K562 (cell line): ENCODE measurements at regions not wholly inside any gene's neighbourhood (a gene's known extent, or its start where the extent isn't known, plus 50 kb on each side); places are given as distances from the start of the nearest gene placed in this dataset.

ENCODE experiments used
- ATAC-seq: fragments of 200-7000 bp; cut with Tn5 transposase; 3 replicates; pipeline ENCODE4 v1.9.1; 2020; ENCODE audit warnings: moderate library complexity
- BruUV-seq: library from RNA; stranded (reverse); fragments of 400-500 nt; replicated peaks from 2 replicates; lab custom pipeline; 2021; lab: Mats Ljungman, UMichigan
- CTCF ChIA-PET: fragments of 300-600 bp; formaldehyde crosslinking; extraction: SDS; loops from one replicate; lab custom pipeline; 2021; ENCODE audit warnings: low intra/inter-chr PET ratio; lab: Yijun Ruan, JAX
- POLR2A ChIA-PET: fragments of 300-600, 350-650 bp; sonication (Branson Sonifier 250); formaldehyde crosslinking; extraction: SDS; loops from one replicate; lab custom pipeline; 2021; ENCODE audit warnings: antibody characterized with exemption, inconsistent platforms; lab: Yijun Ruan, JAX
- DNase-seq, 4 experiments: peaks; one replicate each; pipeline versions ENCODE4 v3.0.0 to v3.0.0-alpha.2; 2011 to 2018; ENCODE audit warnings: low spot score in 3 of 4, mixed read lengths in 3 of 4; ENCODE audit errors: extremely low read depth in 1 of 4
- FAIRE-seq: peaks from 2 replicates; lab custom pipeline; 2011; peaks lifted over from hg19 to GRCh38; lab: Jason Lieb, UNC
- H2AFZ ChIP-seq: 2 replicates; pipeline ENCODE4 v1.6.0; 2011; ENCODE audit warnings: low read depth, low read length, control low read depth, inconsistent platforms
- H3K27ac ChIP-seq: fragments of 200-600 bp; 3 replicates; pipeline ENCODE4 v1.8.0; 2011; ENCODE audit warnings: low read depth, mild to moderate bottlenecking, control low read depth, inconsistent platforms, low read length, moderate library complexity, mixed read lengths; ENCODE audit errors: extremely low read depth
- H3K27me3 ChIP-seq, 2 experiments: fragments of 300-600 bp in 1 of 2; 2 replicates in 1 of 2; 3 replicates in 1 of 2; pipeline versions ENCODE4 v1.6.0 to v1.8.0; 2011; ENCODE audit warnings: inconsistent platforms in 2 of 2, low read length in 2 of 2, mild to moderate bottlenecking in 1 of 2, mixed read lengths in 1 of 2, moderate library complexity in 1 of 2; ENCODE audit not compliant: control insufficient read depth in 2 of 2, insufficient read depth in 2 of 2
- H3K36me3 ChIP-seq: fragments of 300-600 bp; 3 replicates; pipeline ENCODE4 v1.8.0; 2011; ENCODE audit warnings: mild to moderate bottlenecking, low read length, inconsistent platforms; ENCODE audit not compliant: control insufficient read depth, insufficient read depth
- H3K4me1 ChIP-seq, 2 experiments: fragments of 200-600 bp in 1 of 2; replicated peaks in 1 of 2; 2 replicates in 1 of 2; 3 replicates in 1 of 2; pipeline versions ENCODE4 v1.5.1 to v1.8.0; 2011; ENCODE audit warnings: inconsistent platforms in 2 of 2, low read length in 2 of 2, mild to moderate bottlenecking in 1 of 2, mixed read lengths in 1 of 2, moderate library complexity in 1 of 2; ENCODE audit not compliant: control insufficient read depth in 2 of 2, insufficient read depth in 2 of 2
- H3K4me2 ChIP-seq: 2 replicates; pipeline ENCODE4 v1.6.1; 2011; ENCODE audit warnings: low read length, control low read depth, inconsistent platforms, mixed read lengths; ENCODE audit not compliant: insufficient read depth
- H3K4me3 ChIP-seq: fragments of 200-600 bp; sonication (generic), shearing (Covaris generic); 2 replicates; pipeline ENCODE4 v1.5.1; 2016; ENCODE audit warnings: control low read depth, inconsistent platforms
- H3K79me2 ChIP-seq: fragments of 200-600 bp; 3 replicates; pipeline ENCODE4 v1.8.0; 2011; ENCODE audit warnings: low read length, inconsistent platforms; ENCODE audit not compliant: control insufficient read depth, insufficient read depth
- H3K9ac ChIP-seq, 2 experiments: 2 replicates each; pipeline versions ENCODE4 v1.6.0 to v1.6.1; 2011; ENCODE audit warnings: low read depth in 2 of 2, low read length in 2 of 2, control low read depth in 1 of 2, inconsistent platforms in 1 of 2, mild to moderate bottlenecking in 1 of 2, mixed read lengths in 1 of 2; ENCODE audit not compliant: insufficient read depth in 1 of 2
- H3K9me1 ChIP-seq: one replicate; pipeline ENCODE4 v1.6.0; 2011; ENCODE audit warnings: inconsistent platforms, mild to moderate bottlenecking, low read length, moderate library complexity; ENCODE audit not compliant: control insufficient read depth, insufficient read depth
- H3K9me3 ChIP-seq: replicated peaks from 2 replicates; pipeline ENCODE4 v1.5.1; 2011; ENCODE audit warnings: low read depth, low read length, inconsistent platforms; ENCODE audit not compliant: control insufficient read depth, insufficient read depth
- H4K20me1 ChIP-seq: replicated peaks from 2 replicates; pipeline ENCODE4 v1.6.1; 2011; ENCODE audit warnings: low read length, inconsistent platforms, mixed read lengths; ENCODE audit not compliant: control insufficient read depth, insufficient read depth
- CTBP1 ChIP-seq: fragments of 450-650 bp; IDR thresholded peaks from 2 replicates; pipeline ENCODE4 v1.6.1; 2016; ENCODE audit warnings: borderline replicate concordance
- FOXO4 ChIP-seq: fragments of 450-650 bp; formaldehyde crosslinking; IDR thresholded peaks from 2 replicates; pipeline ENCODE4 v1.4.0; 2020; ENCODE audit warnings: mild to moderate bottlenecking, moderate library complexity
- HDAC6 ChIP-seq: IDR thresholded peaks from 2 replicates; pipeline ENCODE4 v1.6.1; 2012; ENCODE audit warnings: low read depth, mild to moderate bottlenecking, control low read depth, inconsistent platforms, low read length, moderate library complexity
- HIVEP1 ChIP-seq: fragments of 250-450 bp; sonication (Bioruptor Pico); IDR thresholded peaks from 2 replicates; pipeline ENCODE4 v1.4.0; 2020; ENCODE audit warnings: mild to moderate bottlenecking
- NR2C1 ChIP-seq, 2 experiments: fragments of 450-650 bp; IDR thresholded peaks; 2 replicates each; pipeline ENCODE4 v1.6.1; 2017; ENCODE audit warnings: mild to moderate bottlenecking in 2 of 2, antibody characterized with exemption in 1 of 2, inconsistent platforms in 1 of 2, missing compliant biosample characterization in 1 of 2, missing genetic modification characterization in 1 of 2
- PHB2 ChIP-seq: fragments of 450-650 bp; IDR thresholded peaks from 2 replicates; pipeline ENCODE4 v1.6.1; 2017; ENCODE audit warnings: low read depth
- POU5F1 ChIP-seq: fragments of 150-350 bp; IDR thresholded peaks from 2 replicates; pipeline ENCODE4 v1.6.1; 2014; ENCODE audit warnings: borderline replicate concordance, low read length, low read depth, mild to moderate bottlenecking; ENCODE audit not compliant: partially characterized antibody
- PURB ChIP-seq: sonication (generic); formaldehyde crosslinking; IDR thresholded peaks from 2 replicates; pipeline ENCODE4 v1.9.0; 2021; ENCODE audit warnings: low read depth, mild to moderate bottlenecking, missing genetic modification reagents
- RAD51 ChIP-seq: fragments of 450-650 bp; IDR thresholded peaks from 2 replicates; pipeline ENCODE4 v1.7.1; 2016; ENCODE audit warnings: low read depth, mild to moderate bottlenecking, borderline replicate concordance
- RNF2 ChIP-seq: sonication (generic); IDR thresholded peaks from 2 replicates; pipeline ENCODE4 v1.6.1; 2016
- SMARCC2 ChIP-seq: fragments of 450-650 bp; IDR thresholded peaks from 2 replicates; pipeline ENCODE4 v1.6.1; 2017; ENCODE audit warnings: antibody characterized with exemption, moderate library complexity, mild to moderate bottlenecking, low read depth
- SUPT5H ChIP-seq: fragments of 450-650 bp; IDR thresholded peaks from 2 replicates; pipeline ENCODE4 v1.6.1; 2016
- WGBS: fragments of 100-300 bp; shearing (Covaris generic); methylation state at CpG from one replicate; pipeline ENCODE4 v1.1.6; 2016; ENCODE audit warnings: low coverage, mixed read lengths; ENCODE audit not compliant: insufficient coverage; ENCODE audit errors: missing lambda C conversion rate; 5-methylcytosine and 5-hydroxymethylcytosine counted together
- in situ Hi-C: fragments of 300-500 bp; cut with MboI; formaldehyde crosslinking; loops from 4 replicates; pipeline ENCODE4 v1.15.0; 2018; ENCODE audit warnings: inconsistent platforms, mixed read lengths
- intact Hi-C: fragments of 100-400 bp; cut with micrococcal nuclease; formaldehyde crosslinking; loops from 2 replicates; pipeline ENCODE4 v1.14.2; 2022
- TF ChIP-seq, protein P1 (sequence below): fragments of 450-650 bp; IDR thresholded peaks from 2 replicates; pipeline ENCODE4 v1.6.1; 2017; ENCODE audit warnings: mild to moderate bottlenecking, moderate library complexity
- TF ChIP-seq, protein P2 (sequence below): fragments of 250-450 bp; sonication (Bioruptor Pico); IDR thresholded peaks from 2 replicates; pipeline ENCODE4 v1.8.0; 2021; ENCODE audit warnings: moderate library complexity, mild to moderate bottlenecking, inconsistent platforms
- TF ChIP-seq, protein P3 (sequence below): fragments of 250-450 bp; sonication (Bioruptor Pico); IDR thresholded peaks from 2 replicates; pipeline ENCODE4 v1.8.0; 2022; ENCODE audit warnings: inconsistent platforms, mild to moderate bottlenecking, moderate library complexity, borderline replicate concordance

DNA sequence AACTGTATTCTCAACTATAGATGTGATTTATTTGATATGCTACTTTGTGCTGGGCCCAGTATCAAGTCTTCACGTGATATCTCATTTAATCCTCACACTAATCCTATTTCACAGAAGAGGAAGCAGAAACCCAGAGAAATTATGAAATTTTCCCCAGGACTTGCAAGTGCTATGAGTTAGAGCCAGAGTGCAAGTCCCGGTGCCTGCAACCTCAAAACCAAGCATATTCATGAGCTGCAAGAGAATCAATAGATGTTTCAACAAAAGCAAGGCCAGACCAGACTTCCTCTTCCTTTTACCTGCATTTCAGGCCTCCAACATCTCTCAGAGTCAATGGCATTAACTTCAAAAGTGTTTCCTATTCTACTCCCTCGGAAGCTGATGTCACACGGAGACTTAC lies 92.2 kb upstream of the GATB start:
- POLR2A ChIA-PET = interaction anchor here (0.7 kb wide), 1 partner anchor 9 kb away, joined by 3 read pairs; no protein-coding TSS in a partner anchor
- WGBS = 2% methylated on average over 4 of the region's 4 CpGs
- H3K9ac ChIP-seq = no peak overlapping the region

More for the DNA sequence above, 92.2 kb upstream of the GATB start:
- Histone ChIP-seq H3K9me1 (no peaks in the 10 kb centered on the region), H3K36me3 (no peaks in the 10 kb centered on the region), H3K27ac (no peak overlapping the region), H3K4me1 (no peaks in the 10 kb centered on the region), H3K4me2 (no peak overlapping the region), H3K9me3 (no peaks in the 10 kb centered on the region), H4K20me1 (no peaks in the 10 kb centered on the region), H3K4me3 (no peak overlapping the region), H3K27me3 (no peaks in the 10 kb centered on the region), H2AFZ (no peak overlapping the region), H3K79me2 (no peaks in the 10 kb centered on the region)
- TF ChIP-seq, protein P1, sequence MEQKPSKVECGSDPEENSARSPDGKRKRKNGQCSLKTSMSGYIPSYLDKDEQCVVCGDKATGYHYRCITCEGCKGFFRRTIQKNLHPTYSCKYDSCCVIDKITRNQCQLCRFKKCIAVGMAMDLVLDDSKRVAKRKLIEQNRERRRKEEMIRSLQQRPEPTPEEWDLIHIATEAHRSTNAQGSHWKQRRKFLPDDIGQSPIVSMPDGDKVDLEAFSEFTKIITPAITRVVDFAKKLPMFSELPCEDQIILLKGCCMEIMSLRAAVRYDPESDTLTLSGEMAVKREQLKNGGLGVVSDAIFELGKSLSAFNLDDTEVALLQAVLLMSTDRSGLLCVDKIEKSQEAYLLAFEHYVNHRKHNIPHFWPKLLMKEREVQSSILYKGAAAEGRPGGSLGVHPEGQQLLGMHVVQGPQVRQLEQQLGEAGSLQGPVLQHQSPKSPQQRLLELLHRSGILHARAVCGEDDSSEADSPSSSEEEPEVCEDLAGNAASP = no peak
- TF ChIP-seq NR2C1 (IDR thresholded peaks at IDR 0.05) (no peak), NR2C1 (tag; IDR thresholded peaks at IDR 0.05) (no peak), RNF2 (no peak), FOXO4 (CRISPR knock-in tag) (no peak), HIVEP1 (CRISPR knock-in tag) (no peak), CTBP1 (no peak), SUPT5H (no peak), HDAC6 (no peak), PHB2 (no peak), RAD51 (no peak), SMARCC2 (no peak), PURB (CRISPR knock-in tag) (no peak), POU5F1 (no peak)
- TF ChIP-seq, protein P2, sequence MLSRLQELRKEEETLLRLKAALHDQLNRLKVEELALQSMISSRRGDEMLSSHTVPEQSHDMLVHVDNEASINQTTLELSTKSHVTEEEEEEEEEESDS (CRISPR knock-in tag) = no peak
- TF ChIP-seq, protein P3, sequence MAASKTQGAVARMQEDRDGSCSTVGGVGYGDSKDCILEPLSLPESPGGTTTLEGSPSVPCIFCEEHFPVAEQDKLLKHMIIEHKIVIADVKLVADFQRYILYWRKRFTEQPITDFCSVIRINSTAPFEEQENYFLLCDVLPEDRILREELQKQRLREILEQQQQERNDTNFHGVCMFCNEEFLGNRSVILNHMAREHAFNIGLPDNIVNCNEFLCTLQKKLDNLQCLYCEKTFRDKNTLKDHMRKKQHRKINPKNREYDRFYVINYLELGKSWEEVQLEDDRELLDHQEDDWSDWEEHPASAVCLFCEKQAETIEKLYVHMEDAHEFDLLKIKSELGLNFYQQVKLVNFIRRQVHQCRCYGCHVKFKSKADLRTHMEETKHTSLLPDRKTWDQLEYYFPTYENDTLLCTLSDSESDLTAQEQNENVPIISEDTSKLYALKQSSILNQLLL (CRISPR knock-in tag) = no peak
- ATAC-seq (no peak), DNase-seq (no peak), FAIRE-seq (peak; percentile 26)
- in situ Hi-C loops (no loop called here), intact Hi-C loops (no loop called here)
- no TSS peak for BruUV-seq
- CTCF ChIA-PET = no interaction called here
